HG02981 (cell line): ENCODE measurements at regions not wholly inside any gene's neighbourhood (a gene's known extent, or its start where the extent isn't known, plus 50 kb on each side); places are given as distances from the start of the nearest gene placed in this dataset.

Experiments used
- ATAC-seq: cut with Tn5 transposase; IDR thresholded peaks from one replicate; pipeline ENCODE4 v1.9.1; 2021; ENCODE audit warnings: mild to moderate bottlenecking, moderate library complexity; ENCODE audit not compliant: unreplicated experiment

- ATAC-seq = no peak
These were observed 129.1 kb upstream of the PTPRT start for GRCh38 chr20:43318755-43319297.

- no peak for ATAC-seq
These were observed 126.6 kb upstream of the PTPRT start for GRCh38 chr20:43316271-43316670.

GRCh38 chr20:43309266-43309665, 119.6 kb upstream of the PTPRT start:
- no peak for ATAC-seq

- no peak for ATAC-seq
These were observed 117.1 kb upstream of the PTPRT start for GRCh38 chr20:43306837-43307236.

- no peak for ATAC-seq
These were observed 116.0 kb upstream of the PTPRT start for GRCh38 chr20:43305749-43306148.

- no peak for ATAC-seq
These were observed 114.9 kb upstream of the PTPRT start for GRCh38 chr20:43304598-43304997.

- ATAC-seq = no peak
These were observed 113.2 kb upstream of the PTPRT start for GRCh38 chr20:43302936-43303335.

GRCh38 chr20:43300901-43301300, 111.2 kb upstream of the PTPRT start:
- no peak for ATAC-seq

- no peak for ATAC-seq
These were observed 106.1 kb upstream of the PTPRT start for GRCh38 chr20:43295781-43296180.

GRCh38 chr20:43295263-43295662, 105.6 kb upstream of the PTPRT start:
- no peak for ATAC-seq

GRCh38 chr20:43294031-43294430, 104.3 kb upstream of the PTPRT start:
- no peak for ATAC-seq

- no peak for ATAC-seq
These were observed 103.5 kb upstream of the PTPRT start for GRCh38 chr20:43293068-43293786.

- no peak for ATAC-seq
These were observed 102.5 kb upstream of the PTPRT start for GRCh38 chr20:43292222-43292621.

GRCh38 chr20:43287637-43288036, 97.9 kb upstream of the PTPRT start:
- no peak for ATAC-seq

- no peak for ATAC-seq
These were observed 95.5 kb upstream of the PTPRT start for GRCh38 chr20:43285170-43285569.

- no peak for ATAC-seq
These were observed 94.8 kb upstream of the PTPRT start for GRCh38 chr20:43284486-43284885.

GRCh38 chr20:43283126-43283525, 93.4 kb upstream of the PTPRT start:
- ATAC-seq = no peak

GRCh38 chr20:43271980-43272379, 82.3 kb upstream of the PTPRT start:
- no peak for ATAC-seq

- ATAC-seq = no peak
These were observed 75.7 kb upstream of the PTPRT start for GRCh38 chr20:43265449-43265848.

GRCh38 chr20:43263226-43263625, 73.5 kb upstream of the PTPRT start:
- no peak for ATAC-seq

GRCh38 chr20:43262341-43262740, 72.6 kb upstream of the PTPRT start:
- ATAC-seq = no peak

GRCh38 chr20:43255877-43256276, 66.2 kb upstream of the PTPRT start:
- ATAC-seq = no peak

GRCh38 chr20:43252761-43253160, 63.1 kb upstream of the PTPRT start:
- ATAC-seq = no peak
